Left ventricle myocardium superior (tissue), 1 donor: ENCODE measurements at regions not wholly inside any gene's neighbourhood (a gene's known extent, or its start where the extent isn't known, plus 50 kb on each side); places are given as distances from the start of the nearest gene placed in this dataset.
"Not testable (repeated sequence)": the region's sequence is repeated elsewhere in the genome, so short reads cannot be mapped to it uniquely, and the experiment has no call there.

ENCODE experiments used
- ATAC-seq: fragments of 200-7000 bp; cut with Tn5 transposase; one replicate; pipeline ENCODE4 v1.9.1; 2020; ENCODE audit warnings: mild to moderate bottlenecking, moderate library complexity
- DNase-seq: peaks from one replicate; pipeline ENCODE4 v3.0.0-alpha.2; 2020
- intact Hi-C: fragments of 100-400 bp; cut with micrococcal nuclease; formaldehyde crosslinking; loops from one replicate; pipeline ENCODE4 v1.11.0; 2022
- donor health status: DM: no; HTN: yes; CAD: no; lungs with severe emphysema.

DNA sequence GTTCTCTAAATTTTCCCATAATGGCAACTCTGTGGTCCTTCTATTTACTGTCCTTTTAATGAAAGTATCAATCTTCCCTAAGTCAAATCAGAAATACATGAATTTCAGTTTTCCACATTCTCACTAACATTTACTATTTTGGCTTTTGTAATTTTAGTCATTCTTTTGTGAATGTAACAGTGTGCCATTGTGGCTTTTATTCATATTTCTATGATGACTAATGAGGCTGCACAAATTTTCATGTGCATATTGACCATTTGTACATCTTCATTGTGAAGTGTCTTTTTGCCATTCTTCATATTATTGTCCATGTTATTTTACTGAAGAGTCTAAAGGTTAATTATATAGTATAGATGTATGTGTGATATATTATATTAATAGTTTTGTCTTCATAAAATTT, 431.0 kb upstream of the BRINP3 start:
- DNase-seq (no peak), ATAC-seq (no peak)
- intact Hi-C loops = no loop called here

DNA sequence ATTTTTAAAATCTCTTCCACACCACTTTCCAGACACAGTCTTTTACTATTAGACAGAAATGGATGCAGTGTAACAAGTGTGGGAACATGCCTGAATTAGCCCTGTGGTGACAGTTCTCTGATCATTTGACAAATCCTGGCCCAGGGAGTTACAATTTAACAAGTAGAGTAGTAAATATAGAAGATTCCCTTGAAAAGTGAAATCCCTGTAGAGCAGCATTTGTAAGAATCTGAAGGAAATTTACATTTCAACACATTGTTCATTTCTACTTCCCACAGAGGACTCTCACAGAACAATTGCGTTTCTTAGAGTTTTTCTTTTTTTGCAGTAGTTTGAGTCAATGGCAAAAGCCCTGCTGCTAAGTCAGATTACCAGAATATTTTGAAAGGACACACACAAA, 458.3 kb upstream of the BRINP3 start:
- intact Hi-C loops = no loop called here
- DNase-seq (no peak), ATAC-seq (no peak)

GRCh38 chr1:190936337-190936736, 458.7 kb upstream of the BRINP3 start:
- DNase-seq = no peak
- no peak for ATAC-seq
- intact Hi-C loops = no loop called here

DNA sequence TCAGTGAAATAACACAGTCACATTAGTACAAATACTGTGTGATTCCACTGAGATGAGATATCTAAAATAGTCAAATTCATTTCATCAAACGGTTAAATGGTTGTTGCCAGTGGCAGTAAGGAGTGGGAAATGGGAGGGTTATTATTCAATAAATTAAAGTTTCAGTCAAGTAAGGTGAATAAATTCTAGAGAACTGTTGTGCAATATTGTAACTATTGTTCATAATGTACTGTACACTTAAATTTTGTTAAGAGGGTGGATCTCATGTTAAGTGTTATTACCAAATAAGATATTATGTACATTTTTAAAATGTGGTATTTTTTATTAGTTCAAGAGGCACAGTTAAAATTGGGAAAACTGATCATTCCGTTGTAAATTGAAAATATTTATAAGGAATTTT, 463.3 kb upstream of the BRINP3 start:
- no peak for ATAC-seq
- intact Hi-C loops = no loop called here
- no peak for DNase-seq

- no peak for ATAC-seq
- intact Hi-C loops = no loop called here
Observed at GRCh38 chr1:190942475-190942874, 464.8 kb upstream of the BRINP3 start.

DNA sequence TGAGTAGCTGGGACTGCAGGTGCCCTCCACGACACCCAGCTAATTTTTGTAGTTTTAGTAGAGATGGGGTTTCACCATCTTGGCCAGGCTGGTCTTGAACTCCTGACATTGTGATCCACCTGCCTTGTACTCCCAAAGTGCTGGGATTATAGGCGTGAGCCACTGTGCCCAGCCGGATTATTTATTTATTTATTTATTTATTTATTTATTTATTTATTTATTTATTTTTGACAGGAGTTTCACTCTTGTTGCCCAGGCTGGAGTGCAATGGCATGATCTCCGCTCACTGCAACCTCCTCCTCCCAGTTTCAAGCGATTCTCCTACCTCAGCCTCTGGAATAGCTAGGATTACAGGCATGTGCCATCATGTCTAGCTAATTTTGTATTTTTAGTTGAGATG, 466.1 kb upstream of the BRINP3 start:
- DNase-seq, ATAC-seq, intact Hi-C loops: not testable (repeated sequence)

More at GRCh38 chr1:190942475-190942874, 464.8 kb upstream of the BRINP3 start:
- DNase-seq = no peak

DNA sequence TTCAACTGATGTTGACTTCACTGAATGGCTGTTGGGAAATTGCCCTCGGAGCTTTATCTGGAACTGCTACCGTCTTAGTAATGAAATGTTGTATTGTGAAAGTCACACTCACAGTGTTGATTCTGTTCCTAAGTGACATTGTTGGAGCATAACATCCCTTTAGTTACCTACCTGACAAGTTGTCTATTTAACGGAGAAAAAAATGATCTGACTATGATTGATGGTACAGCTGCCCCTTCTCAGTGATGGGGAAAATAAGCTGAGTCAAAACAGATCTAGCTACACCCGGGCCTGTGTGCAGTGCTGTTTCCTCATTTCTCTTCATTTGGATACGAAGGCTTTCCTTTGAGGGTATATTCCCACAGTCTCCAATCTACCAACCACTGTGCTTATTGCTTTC, 472.3 kb upstream of the BRINP3 start:
- intact Hi-C loops = no loop called here
- DNase-seq (no peak), ATAC-seq (no peak)

GRCh38 chr1:190957565-190957964, 479.9 kb upstream of the BRINP3 start:
- no peak for DNase-seq
- no peak for ATAC-seq
- intact Hi-C loops = no loop called here

GRCh38 chr1:190963321-190963720, 485.7 kb upstream of the BRINP3 start:
- DNase-seq (no peak), ATAC-seq (no peak)
- intact Hi-C loops = no loop called here

DNA sequence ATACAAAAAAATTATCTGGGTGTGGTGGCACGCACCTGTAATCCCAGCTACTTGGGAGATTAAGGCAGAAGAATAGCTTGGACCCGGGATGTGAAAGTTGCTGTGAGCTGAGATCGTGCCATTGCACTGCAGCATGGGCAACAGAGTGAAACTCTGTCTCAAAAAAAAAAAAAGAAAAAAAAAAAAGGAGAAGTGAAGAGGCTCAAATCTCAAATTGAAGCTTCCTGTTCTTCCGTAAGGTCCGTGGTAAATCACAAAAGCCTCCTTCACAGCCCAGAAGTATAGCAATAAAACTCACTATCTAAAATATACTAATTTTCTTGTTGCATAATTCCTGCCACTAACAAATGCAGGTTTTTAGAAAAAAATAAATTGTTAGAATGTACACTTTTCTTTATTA, 498.2 kb upstream of the BRINP3 start:
- intact Hi-C loops = no loop called here

GRCh38 chr1:191002768-191003167, 525.1 kb upstream of the BRINP3 start:
- ATAC-seq (no peak), DNase-seq (no peak)
- intact Hi-C loops = no loop called here

More for the DNA sequence above, 498.2 kb upstream of the BRINP3 start:
- ATAC-seq (no peak), DNase-seq (no peak)

GRCh38 chr1:191016765-191017164, 539.1 kb upstream of the BRINP3 start:
- no peak for DNase-seq
- intact Hi-C loops = no loop called here
- ATAC-seq = no peak

DNA sequence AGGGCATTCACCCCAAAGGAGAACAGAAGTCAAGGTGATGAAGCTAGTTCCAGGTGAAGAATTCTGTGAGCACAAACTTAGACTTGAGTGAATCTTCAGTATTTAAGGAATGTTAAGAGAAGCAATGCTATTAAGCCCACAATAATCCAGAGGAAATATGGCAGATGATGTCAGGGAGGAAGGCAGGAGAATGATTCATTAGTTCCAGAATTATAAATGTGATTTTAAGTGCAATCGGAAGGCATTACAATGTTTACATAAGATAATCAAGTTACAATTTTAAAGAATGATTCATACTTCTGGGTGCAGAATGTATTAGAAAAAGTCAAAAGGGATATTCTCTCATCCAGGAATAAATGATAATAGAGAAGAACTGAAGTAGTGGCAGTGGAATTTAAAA, 545.2 kb upstream of the BRINP3 start:
- intact Hi-C loops = no loop called here
- no peak for ATAC-seq

DNA sequence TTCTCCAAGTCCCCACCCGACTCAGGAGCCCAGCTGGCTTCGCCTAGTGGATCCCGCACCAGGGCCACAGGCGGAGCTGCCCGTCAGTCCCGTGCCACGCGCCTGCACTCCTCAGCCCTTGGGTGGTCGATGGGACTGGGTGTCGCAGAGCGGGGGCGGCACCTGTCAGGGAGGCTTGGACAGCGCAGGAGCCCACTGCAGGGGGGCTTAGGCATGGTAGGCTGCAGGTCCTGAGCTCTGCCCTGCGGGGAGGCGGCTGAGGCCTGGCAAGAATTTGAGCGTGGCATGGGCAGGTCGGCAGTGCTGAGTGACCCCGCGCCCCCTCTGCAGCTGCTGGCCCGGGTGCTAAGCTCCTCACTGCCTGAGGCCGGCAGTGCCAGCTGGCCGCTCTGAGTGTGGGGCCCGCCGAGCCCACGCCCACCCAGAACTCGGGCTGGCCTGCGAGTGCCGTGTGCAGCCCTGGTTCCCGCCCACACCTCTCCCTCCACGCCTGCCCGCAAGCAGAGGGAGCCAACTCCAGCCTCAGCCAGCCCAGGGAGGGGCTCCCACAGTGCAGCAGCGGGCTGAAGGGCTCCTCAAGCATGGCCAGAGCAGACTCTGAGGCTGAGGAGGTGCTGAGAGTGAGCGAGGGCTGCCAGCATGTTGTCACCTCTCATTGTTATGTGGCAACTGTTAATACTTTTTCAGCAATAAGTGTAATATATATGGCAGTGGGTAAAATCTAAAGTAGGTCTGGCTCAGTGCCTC, 548.4 kb upstream of the BRINP3 start:
- intact Hi-C loops = no loop called here
- no peak for ATAC-seq
- DNase-seq = no peak

More for the DNA sequence above, 545.2 kb upstream of the BRINP3 start:
- no peak for DNase-seq

DNA sequence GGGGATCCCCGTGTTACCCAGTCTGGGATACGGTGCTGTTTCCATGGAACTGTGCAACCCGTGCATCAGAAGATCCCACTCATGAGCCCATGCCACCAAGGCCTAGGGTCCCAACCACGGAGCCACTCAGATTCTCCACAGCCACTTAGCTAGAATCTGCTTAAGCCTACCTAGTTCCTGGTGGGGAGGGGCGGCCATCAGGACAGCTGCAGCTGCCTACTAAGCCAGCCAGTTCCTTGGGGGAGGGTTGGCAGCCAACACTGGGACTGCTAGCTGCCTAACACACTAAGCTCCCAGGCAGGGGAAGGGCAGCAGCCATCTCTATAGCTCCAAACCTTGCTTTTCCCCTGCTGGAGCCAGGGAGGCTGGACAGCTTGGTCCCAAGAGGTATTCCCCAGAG, 549.2 kb upstream of the BRINP3 start:
- intact Hi-C loops = no loop called here
- DNase-seq (no peak), ATAC-seq (no peak)

DNA sequence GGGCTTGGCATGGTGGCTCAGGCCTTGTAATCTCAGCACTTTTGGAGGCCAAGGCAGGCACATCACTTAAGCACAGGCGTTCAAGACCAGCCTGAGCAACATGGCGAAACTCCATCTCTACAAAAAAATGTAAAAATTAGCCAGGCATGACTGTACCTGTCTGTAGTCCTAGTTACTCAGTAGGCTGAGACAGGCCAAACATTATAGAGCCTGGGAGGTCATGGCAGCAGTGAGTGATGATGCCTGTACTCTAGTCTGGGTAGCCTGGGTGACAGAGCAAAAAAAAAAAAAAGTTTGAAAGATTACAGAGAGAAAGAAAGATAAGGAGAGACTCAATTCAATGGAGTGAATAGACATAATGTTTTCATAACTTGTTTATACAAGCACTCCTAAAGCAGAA, 556.5 kb upstream of the BRINP3 start:
- DNase-seq (no peak), ATAC-seq (no peak)
- intact Hi-C loops = no loop called here

DNA sequence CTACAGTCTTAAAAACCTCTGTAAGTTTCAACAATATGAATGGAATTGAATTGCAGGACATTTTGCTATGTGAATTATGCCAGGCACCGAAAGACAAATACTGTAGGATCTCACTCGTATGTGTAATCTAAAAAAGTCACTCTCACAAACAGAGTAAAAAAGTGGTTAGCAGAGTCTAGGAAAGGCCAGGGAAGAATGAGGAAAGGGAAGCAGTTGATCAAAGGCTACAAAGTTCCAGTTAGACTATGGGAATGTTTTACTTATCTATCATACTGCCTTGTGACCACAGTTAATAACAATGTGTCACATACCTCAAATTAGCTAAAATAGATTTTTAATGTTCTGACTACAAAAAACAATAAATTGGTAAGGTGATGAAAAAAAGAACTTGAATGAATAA, 565.4 kb upstream of the BRINP3 start:
- intact Hi-C loops = no loop called here
- DNase-seq (no peak), ATAC-seq (no peak)

DNA sequence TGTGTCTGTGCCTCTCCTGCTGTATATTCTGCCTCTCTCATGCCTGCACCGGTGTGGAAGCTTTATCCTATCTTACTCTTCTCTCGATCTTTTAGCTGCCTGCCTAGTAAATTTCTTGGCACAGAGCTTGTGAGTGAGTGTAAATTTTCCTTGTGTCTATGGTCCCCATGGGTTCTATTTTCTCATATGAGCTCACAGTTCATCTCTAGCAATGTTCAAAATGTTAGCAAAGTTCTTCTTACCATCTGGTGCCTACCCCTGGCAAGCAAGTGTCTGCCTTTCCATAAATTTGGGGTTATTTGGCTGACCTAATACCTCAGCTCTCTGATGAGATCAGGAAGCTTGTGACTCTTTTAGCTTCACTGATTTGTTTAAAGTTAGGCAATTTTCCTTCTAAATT, 572.1 kb upstream of the BRINP3 start:
- no peak for ATAC-seq
- intact Hi-C loops = no loop called here
- DNase-seq = no peak

DNA sequence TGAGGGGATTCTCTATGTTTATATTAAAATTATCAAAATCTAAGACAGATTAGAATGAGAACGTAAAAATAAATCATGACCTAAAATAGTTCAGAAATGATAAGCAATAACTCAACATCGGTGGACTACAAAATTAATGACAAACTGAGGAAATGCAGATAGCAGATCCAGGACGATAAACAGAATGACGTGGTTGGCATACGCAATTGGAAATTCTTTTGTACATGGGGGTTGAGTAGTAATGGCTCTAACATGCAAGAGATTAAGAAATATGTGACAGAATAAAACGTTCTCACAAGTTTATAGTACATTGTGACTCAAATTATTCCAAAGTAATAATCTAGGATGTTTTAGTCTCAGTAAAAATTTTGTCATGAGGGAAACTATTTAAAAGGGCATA, 575.2 kb upstream of the BRINP3 start:
- no peak for ATAC-seq
- intact Hi-C loops = no loop called here

GRCh38 chr1:191065346-191065745, 587.7 kb upstream of the BRINP3 start:
- ATAC-seq (no peak), DNase-seq (no peak)
- intact Hi-C loops = no loop called here

More for the DNA sequence above, 575.2 kb upstream of the BRINP3 start:
- DNase-seq = no peak

DNA sequence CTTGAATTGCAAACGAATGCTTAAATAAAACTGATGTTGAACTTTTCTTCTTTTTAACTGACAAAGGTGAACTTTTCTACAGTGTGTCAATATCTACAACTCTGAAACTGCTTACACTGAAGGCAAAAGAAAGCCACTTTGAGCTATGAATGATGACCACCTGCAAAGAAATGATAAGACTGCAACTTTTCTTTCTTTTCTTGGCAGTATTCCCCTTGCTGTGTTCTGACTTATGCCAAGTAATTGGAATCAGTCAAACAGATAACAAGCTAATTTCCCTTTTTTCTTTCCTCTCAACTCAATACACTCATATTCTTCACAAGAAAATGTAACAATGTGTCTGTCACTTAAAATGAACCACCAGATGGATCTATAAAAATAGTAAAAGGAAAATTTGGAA, 588.1 kb upstream of the BRINP3 start:
- intact Hi-C loops = no loop called here
- ATAC-seq = no peak
- no peak for DNase-seq

DNA sequence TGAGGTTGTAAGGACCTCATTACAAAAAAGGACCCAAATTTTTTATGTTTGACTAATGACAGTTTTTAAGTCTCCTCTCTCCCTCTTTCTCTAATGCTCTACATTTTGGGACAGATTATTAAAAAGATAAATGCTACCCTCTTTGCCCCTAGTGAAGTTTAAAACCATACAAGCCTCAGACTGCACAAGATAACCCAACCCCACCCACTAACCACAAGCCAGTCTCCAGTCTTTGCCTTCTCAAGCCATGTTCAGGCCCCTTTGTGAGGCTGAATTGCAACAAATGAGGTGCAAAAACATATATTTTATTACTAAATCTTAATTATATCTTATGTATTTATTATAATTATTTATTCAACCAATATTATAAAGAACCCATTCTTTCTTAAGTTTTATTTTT, 597.2 kb upstream of the BRINP3 start:
- no peak for ATAC-seq
- intact Hi-C loops = no loop called here
- DNase-seq = no peak
